B cell (primary cell): ENCODE measurements at regions not wholly inside any gene's neighbourhood (a gene's known extent, or its start where the extent isn't known, plus 50 kb on each side); places are given as distances from the start of the nearest gene placed in this dataset.

ENCODE experiments used
- ATAC-seq: fragments of 200-7000 bp; cut with Tn5 transposase; one replicate; pipeline ENCODE4 v1.10.0; 2021; ENCODE audit warnings: low read depth, mild to moderate bottlenecking, moderate number of reproducible peaks, moderate library complexity
- CTCF ChIA-PET: fragments of 350-600 bp; sonication (Branson Sonifier 250); formaldehyde crosslinking; loops from one replicate; lab custom pipeline; 2021; ENCODE audit warnings: antibody characterized with exemption, inconsistent platforms; lab: Charles Lee
- POLR2A ChIA-PET: fragments of 350-600 bp; sonication (Branson Sonifier 250); formaldehyde crosslinking; loops from one replicate; lab custom pipeline; 2021; ENCODE audit warnings: antibody characterized with exemption; lab: Charles Lee
- DNase-seq: peaks from one replicate; pipeline ENCODE4 v3.0.0; 2013
- H2AFZ ChIP-seq: 2 replicates; pipeline ENCODE4 v1.6.1; 2012; ENCODE audit warnings: mild to moderate bottlenecking, low read depth, low read length; ENCODE audit not compliant: insufficient read depth, poor library complexity, severe bottlenecking
- H3K27ac ChIP-seq, 2 donors: 1 replicate in 1 of 2; 2 replicates in 1 of 2; pipeline ENCODE4 v1.5.1; 2012 to 2013; ENCODE audit warnings: low read length in 2 of 2, mild to moderate bottlenecking in 2 of 2, moderate library complexity in 1 of 2
- H3K27me3 ChIP-seq, 4 experiments: fragments of 200-600 bp in 1 of 4; sonication (generic) in 1 of 4; replicated peaks in 1 of 4; 1 replicate in 2 of 4; 2 replicates in 2 of 4; pipeline versions ENCODE4 v1.6.1 to v1.7.0; 2013 to 2016; ENCODE audit warnings: low read length in 3 of 4, mild to moderate bottlenecking in 2 of 4, mixed read lengths in 1 of 4, moderate library complexity in 1 of 4; ENCODE audit not compliant: insufficient read depth in 4 of 4, control insufficient read depth in 3 of 4; ENCODE audit errors: control extremely low read depth in 1 of 4
- H3K36me3 ChIP-seq, 2 experiments: replicated peaks in 1 of 2; 1 replicate in 1 of 2; 2 replicates in 1 of 2; pipeline versions ENCODE4 v1.6.1 to v1.7.1; 2013; ENCODE audit warnings: low read length in 1 of 2; ENCODE audit not compliant: insufficient read depth in 2 of 2, control insufficient read depth in 1 of 2; ENCODE audit errors: control extremely low read depth in 1 of 2, extremely low read depth in 1 of 2
- H3K4me1 ChIP-seq, 2 donors: fragments of 200-600 bp in 1 of 2; sonication (generic) in 1 of 2; 1 replicate in 1 of 2; 2 replicates in 1 of 2; pipeline versions ENCODE4 v1.5.1 to v1.6.1; 2013 to 2017; ENCODE audit warnings: low read length in 2 of 2; ENCODE audit not compliant: control insufficient read depth in 2 of 2, insufficient read depth in 2 of 2
- H3K4me2 ChIP-seq: replicated peaks from 2 replicates; pipeline ENCODE3; 2012; ENCODE audit warnings: mild to moderate bottlenecking, low read depth, low read length; ENCODE audit not compliant: poor library complexity, severe bottlenecking
- H3K4me3 ChIP-seq, 5 experiments: fragments of 200-600 bp in 1 of 5; sonication (generic) in 1 of 5; 1 replicate in 3 of 5; 2 replicates in 2 of 5; pipeline versions ENCODE4 v1.5.1 to v1.7.0; 2011 to 2016; ENCODE audit warnings: low read length in 4 of 5, mild to moderate bottlenecking in 4 of 5, low read depth in 2 of 5, control low read depth in 1 of 5, moderate library complexity in 1 of 5; ENCODE audit not compliant: insufficient read depth in 1 of 5; ENCODE audit errors: control extremely low read depth in 1 of 5, extremely low read depth in 1 of 5
- H3K79me2 ChIP-seq: fragments of 200-600 bp; sonication (generic); one replicate; pipeline ENCODE4 v1.6.0; 2016; ENCODE audit warnings: low read length; ENCODE audit not compliant: control insufficient read depth, insufficient read depth
- H3K9ac ChIP-seq: fragments of 200-600 bp; sonication (generic); 2 replicates; pipeline ENCODE4 v1.6.1; 2017; ENCODE audit warnings: mild to moderate bottlenecking, low read length, moderate library complexity
- H3K9me3 ChIP-seq, 3 donors: one replicate each; pipeline versions ENCODE4 v1.6.1 to v1.7.1; 2013; ENCODE audit warnings: low read length in 2 of 3; ENCODE audit not compliant: control insufficient read depth in 2 of 3, insufficient read depth in 1 of 3; ENCODE audit errors: control extremely low read depth in 1 of 3
- H4K20me1 ChIP-seq: 2 replicates; pipeline ENCODE4 v1.6.0; 2012; ENCODE audit warnings: mild to moderate bottlenecking, low read length; ENCODE audit not compliant: insufficient read depth, control insufficient read depth, poor library complexity, severe bottlenecking
- H3K27ac Mint-ChIP-seq: one replicate; pipeline ENCODE4 v1.8.0; 2021; ENCODE audit warnings: mixed read lengths
- H3K27me3 Mint-ChIP-seq: one replicate; pipeline ENCODE4 v1.8.0; 2021; ENCODE audit warnings: mixed read lengths
- H3K4me1 Mint-ChIP-seq: one replicate; pipeline ENCODE4 v1.8.0; 2021; ENCODE audit warnings: mixed read lengths
- H3K4me3 Mint-ChIP-seq: one replicate; pipeline ENCODE4 v1.8.0; 2021; ENCODE audit warnings: mixed read lengths
- H3K9me3 Mint-ChIP-seq: one replicate; pipeline ENCODE4 v1.8.0; 2022; ENCODE audit warnings: mixed read lengths; ENCODE audit not compliant: insufficient read depth
- EZH2 ChIP-seq: IDR thresholded peaks from 2 replicates; pipeline ENCODE4 v1.6.1; 2012; ENCODE audit warnings: borderline replicate concordance, low read depth, mild to moderate bottlenecking, moderate library complexity, low read length; ENCODE audit not compliant: insufficient read depth, poor library complexity, severe bottlenecking
- WGBS: methylation state at CpG from one replicate; pipeline ENCODE4 v1.1.5; 2013; ENCODE audit warnings: missing lambda C conversion rate; ENCODE audit not compliant: insufficient coverage; 5-methylcytosine and 5-hydroxymethylcytosine counted together
- intact Hi-C: fragments of 100-400 bp; cut with micrococcal nuclease; formaldehyde crosslinking; loops from one replicate; pipeline ENCODE4 v1.10.0; 2022
- TF ChIP-seq, protein P1 (sequence below): fragments of 200-600 bp; IDR thresholded peaks from one replicate; pipeline ENCODE4 v1.8.0; 2022; ENCODE audit warnings: antibody characterized with exemption, mild to moderate bottlenecking

GRCh38 chr9:38181866-38182265, 112.8 kb upstream of the SHB start:
- no peaks in the 10 kb centered on the region for H4K20me1 ChIP-seq
- H3K36me3 ChIP-seq = no peaks in the 10 kb centered on the region
- H2AFZ ChIP-seq = no peak overlapping the region
- intact Hi-C loops = no loop called here
- ChIA-PET CTCF (no interaction called here), POLR2A (no interaction called here)
- H3K27ac Mint-ChIP-seq = no peak overlapping the region
- no peak overlapping the region for H3K27ac ChIP-seq
- no peaks in the 10 kb centered on the region for H3K4me1 Mint-ChIP-seq
- H3K27me3 ChIP-seq = no peaks in the 10 kb centered on the region
- WGBS = 80% methylated on average over 1 of the region's 2 CpGs
- TF ChIP-seq, protein P1, sequence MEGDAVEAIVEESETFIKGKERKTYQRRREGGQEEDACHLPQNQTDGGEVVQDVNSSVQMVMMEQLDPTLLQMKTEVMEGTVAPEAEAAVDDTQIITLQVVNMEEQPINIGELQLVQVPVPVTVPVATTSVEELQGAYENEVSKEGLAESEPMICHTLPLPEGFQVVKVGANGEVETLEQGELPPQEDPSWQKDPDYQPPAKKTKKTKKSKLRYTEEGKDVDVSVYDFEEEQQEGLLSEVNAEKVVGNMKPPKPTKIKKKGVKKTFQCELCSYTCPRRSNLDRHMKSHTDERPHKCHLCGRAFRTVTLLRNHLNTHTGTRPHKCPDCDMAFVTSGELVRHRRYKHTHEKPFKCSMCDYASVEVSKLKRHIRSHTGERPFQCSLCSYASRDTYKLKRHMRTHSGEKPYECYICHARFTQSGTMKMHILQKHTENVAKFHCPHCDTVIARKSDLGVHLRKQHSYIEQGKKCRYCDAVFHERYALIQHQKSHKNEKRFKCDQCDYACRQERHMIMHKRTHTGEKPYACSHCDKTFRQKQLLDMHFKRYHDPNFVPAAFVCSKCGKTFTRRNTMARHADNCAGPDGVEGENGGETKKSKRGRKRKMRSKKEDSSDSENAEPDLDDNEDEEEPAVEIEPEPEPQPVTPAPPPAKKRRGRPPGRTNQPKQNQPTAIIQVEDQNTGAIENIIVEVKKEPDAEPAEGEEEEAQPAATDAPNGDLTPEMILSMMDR = no peak
- no peak for TF ChIP-seq EZH2
- ATAC-seq = no peak
- no peak overlapping the region for H3K4me3 ChIP-seq
- no peak overlapping the region for H3K4me2 ChIP-seq
- H3K9ac ChIP-seq = no peak overlapping the region
- no peaks in the 10 kb centered on the region for H3K9me3 Mint-ChIP-seq
- H3K9me3 ChIP-seq = no peaks in the 10 kb centered on the region
- H3K4me1 ChIP-seq = no peaks in the 10 kb centered on the region
- H3K4me3 Mint-ChIP-seq = no peak overlapping the region
- H3K27me3 Mint-ChIP-seq = peaks cover 13% of the 10 kb centered on the region
- H3K79me2 ChIP-seq = no peaks in the 10 kb centered on the region
- no peak for DNase-seq

DNA sequence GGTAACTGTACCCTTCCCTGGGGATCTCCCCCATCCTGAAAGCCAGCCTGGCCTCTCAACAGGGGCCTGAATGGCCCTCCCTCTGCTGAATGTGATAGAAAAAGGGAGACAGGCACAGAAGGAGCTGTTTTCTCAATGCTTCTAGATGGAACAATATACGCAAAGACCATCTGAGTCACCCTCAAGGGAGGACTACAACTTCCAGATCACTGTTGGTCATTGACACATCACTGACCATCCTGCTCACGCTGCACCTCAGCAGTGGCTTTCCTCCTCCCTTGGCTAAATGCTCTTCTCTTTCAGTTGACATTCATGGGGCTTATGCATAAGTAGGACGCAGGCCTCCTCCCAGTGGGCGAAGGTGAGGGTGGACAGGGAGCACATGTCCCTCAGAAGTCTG, 112.2 kb upstream of the SHB start:
- TF ChIP-seq, protein P1 = no peak
- TF ChIP-seq EZH2 = no peak
- POLR2A ChIA-PET = no interaction called here
- no peaks in the 10 kb centered on the region for H3K9me3 ChIP-seq
- WGBS = 88% methylated on average over 4 of the region's 4 CpGs
- no peak overlapping the region for H3K4me2 ChIP-seq
- H3K4me3 ChIP-seq = no peak overlapping the region
- Mint-ChIP-seq H3K9me3 (no peaks in the 10 kb centered on the region), H3K4me3 (no peak overlapping the region), H3K27ac (no peak overlapping the region), H3K4me1 (no peaks in the 10 kb centered on the region), H3K27me3 (peaks cover 10% of the 10 kb centered on the region)
- no peaks in the 10 kb centered on the region for H4K20me1 ChIP-seq
- H3K36me3 ChIP-seq = no peaks in the 10 kb centered on the region
- H3K79me2 ChIP-seq = no peaks in the 10 kb centered on the region
- CTCF ChIA-PET = no interaction called here
- no peak overlapping the region for H3K27ac ChIP-seq
- no peaks in the 10 kb centered on the region for H3K4me1 ChIP-seq
- H3K27me3 ChIP-seq = no peaks in the 10 kb centered on the region
- intact Hi-C loops = no loop called here
- H3K9ac ChIP-seq = no peak overlapping the region
- no peak for DNase-seq
- no peak for ATAC-seq
- no peak overlapping the region for H2AFZ ChIP-seq
